Gastroesophageal sphincter (tissue), 2 donors: ENCODE measurements at regions not wholly inside any gene's neighbourhood (a gene's known extent, or its start where the extent isn't known, plus 50 kb on each side); places are given as distances from the start of the nearest gene placed in this dataset.

Experiments
- POLR2A ChIP-seq, 2 donors: fragments of 450-650 bp; IDR thresholded peaks; one replicate each; pipeline ENCODE4 v1.6.1; 2017; ENCODE audit warnings: antibody characterized with exemption in 2 of 2, mild to moderate bottlenecking in 2 of 2, moderate library complexity in 1 of 2
- POLR2AphosphoS5 ChIP-seq: sonication (generic); formaldehyde crosslinking; IDR thresholded peaks from one replicate; pipeline ENCODE4 v1.6.1; 2017; ENCODE audit warnings: antibody characterized with exemption

DNA sequence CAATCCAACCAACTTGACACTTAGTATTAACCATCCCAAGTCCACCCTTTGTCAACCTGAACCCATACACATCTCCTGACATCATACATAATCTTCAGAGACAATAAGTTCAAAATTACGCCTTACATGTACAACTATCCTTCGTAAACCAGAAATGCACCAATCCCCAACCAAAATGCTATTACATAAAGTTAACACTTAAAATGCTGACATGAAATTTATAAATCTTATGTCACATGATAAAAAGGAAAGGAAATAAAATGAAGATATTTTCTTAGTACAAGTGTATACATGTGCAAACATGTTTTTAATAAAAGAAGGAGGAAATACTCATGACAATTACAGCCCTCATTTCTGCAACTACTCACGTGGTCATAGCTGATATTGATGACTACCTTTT, 95.0 kb downstream of the FCRL5 start:
- TF ChIP-seq POLR2A (IDR thresholded peaks at IDR 0.05) (no peak), POLR2AphosphoS5 (no peak)
